ENCODE measurements at regions not wholly inside any gene's neighbourhood (a gene's known extent, or its start where the extent isn't known, plus 50 kb on each side); places are given as distances from the start of the nearest gene placed in this dataset.

- Histone ChIP-seq H2AFZ (ENCODE audit: low read depth, low read length) (no peak overlapping the region), H3K4me1 (ENCODE audit: low read length) (no peaks in the 10 kb centered on the region; the same call in 1 of the 2 replicates), H3K4me3 (ENCODE audit: low read length) (no peak overlapping the region), H3K79me2 (ENCODE audit: low read length) (no peaks in the 10 kb centered on the region), H3K4me2 (ENCODE audit: low read length) (no peak overlapping the region), H3K9ac (ENCODE audit: low read length) (no peak overlapping the region), H3K27me3 (ENCODE audit: low read depth, low read length) (no peaks in the 10 kb centered on the region), H4K20me1 (ENCODE audit: insufficient read depth, low read length) (no peaks in the 10 kb centered on the region), H3K9me3 (ENCODE audit: insufficient read depth, low read length) (no peaks in the 10 kb centered on the region), H3K27ac (ENCODE audit: low read length) (no peak overlapping the region), H3K36me3 (replicated peaks; ENCODE audit: low read depth, low read length) (no peaks in the 10 kb centered on the region)
- TF ChIP-seq CTCF (IDR thresholded peaks at IDR 0.05; ENCODE audit: low read depth, low read length) (no peak), EZH2phosphoT487 (IDR thresholded peaks at IDR 0.05; ENCODE audit: low read depth) (no peak)
These were observed 631.9 kb downstream of the PSAT1 start for GRCh38 chr9:78928625-78929405.

- H3K9me3 ChIP-seq (ENCODE audit: insufficient read depth, low read length), result no peaks in the 10 kb centered on the region
- H3K27me3 ChIP-seq (ENCODE audit: low read depth, low read length), result no peaks in the 10 kb centered on the region
- TF ChIP-seq EZH2phosphoT487 (IDR thresholded peaks at IDR 0.05; ENCODE audit: low read depth) (no peak), CTCF (IDR thresholded peaks at IDR 0.05; ENCODE audit: low read depth, low read length) (no peak)
- H3K36me3 ChIP-seq (replicated peaks; ENCODE audit: low read depth, low read length), result no peaks in the 10 kb centered on the region
- no peaks in the 10 kb centered on the region; the same call in 1 of the 2 replicates for H3K4me1 ChIP-seq (ENCODE audit: low read length)
- no peak overlapping the region for H3K27ac ChIP-seq (ENCODE audit: low read length)
- H3K4me2 ChIP-seq (ENCODE audit: low read length), result no peak overlapping the region
- no peak overlapping the region for H2AFZ ChIP-seq (ENCODE audit: low read depth, low read length)
- H3K79me2 ChIP-seq (ENCODE audit: low read length), result no peaks in the 10 kb centered on the region
- no peaks in the 10 kb centered on the region for H4K20me1 ChIP-seq (ENCODE audit: insufficient read depth, low read length)
- H3K9ac ChIP-seq (ENCODE audit: low read length), result no peak overlapping the region
- H3K4me3 ChIP-seq (ENCODE audit: low read length), result no peak overlapping the region
These were observed 633.4 kb downstream of the PSAT1 start for GRCh38 chr9:78930281-78930680.

GRCh38 chr9:78932849-78933627 lies 636.1 kb downstream of the PSAT1 start:
- H3K27ac ChIP-seq (ENCODE audit: low read length), result no peak overlapping the region
- no peak overlapping the region for H3K9ac ChIP-seq (ENCODE audit: low read length)
- H3K4me1 ChIP-seq (ENCODE audit: low read length), result no peaks in the 10 kb centered on the region
- H2AFZ ChIP-seq (ENCODE audit: low read depth, low read length), result no peak overlapping the region
- no peaks in the 10 kb centered on the region for H4K20me1 ChIP-seq (ENCODE audit: insufficient read depth, low read length)
- no peak overlapping the region for H3K4me3 ChIP-seq (ENCODE audit: low read length)
- no peaks in the 10 kb centered on the region for H3K9me3 ChIP-seq (ENCODE audit: insufficient read depth, low read length)
- no peak overlapping the region for H3K4me2 ChIP-seq (ENCODE audit: low read length)
- H3K79me2 ChIP-seq (ENCODE audit: low read length), result no peaks in the 10 kb centered on the region
- H3K27me3 ChIP-seq (ENCODE audit: low read depth, low read length), result no peaks in the 10 kb centered on the region
- no peaks in the 10 kb centered on the region for H3K36me3 ChIP-seq (replicated peaks; ENCODE audit: low read depth, low read length)
- no peak for TF ChIP-seq CTCF (IDR thresholded peaks at IDR 0.05; ENCODE audit: low read depth, low read length)
- TF ChIP-seq EZH2phosphoT487 (IDR thresholded peaks at IDR 0.05; ENCODE audit: low read depth), result no peak

GRCh38 chr9:78934880-78935279 lies 636.9 kb upstream of the TLE4 start:
- Histone ChIP-seq H3K9me3 (ENCODE audit: insufficient read depth, low read length) (no peaks in the 10 kb centered on the region), H3K4me1 (ENCODE audit: low read length) (no peaks in the 10 kb centered on the region), H3K4me3 (ENCODE audit: low read length) (no peak overlapping the region), H2AFZ (ENCODE audit: low read depth, low read length) (no peak overlapping the region), H3K27me3 (ENCODE audit: low read depth, low read length) (no peaks in the 10 kb centered on the region), H3K36me3 (replicated peaks; ENCODE audit: low read depth, low read length) (no peaks in the 10 kb centered on the region), H3K79me2 (ENCODE audit: low read length) (no peaks in the 10 kb centered on the region), H3K27ac (ENCODE audit: low read length) (no peak overlapping the region), H3K9ac (ENCODE audit: low read length) (no peak overlapping the region), H3K4me2 (ENCODE audit: low read length) (no peak overlapping the region), H4K20me1 (ENCODE audit: insufficient read depth, low read length) (no peaks in the 10 kb centered on the region)
- no peak for TF ChIP-seq CTCF (IDR thresholded peaks at IDR 0.05; ENCODE audit: low read depth, low read length)
- no peak for TF ChIP-seq EZH2phosphoT487 (IDR thresholded peaks at IDR 0.05; ENCODE audit: low read depth)
